ENCODE measurements at regions not wholly inside any gene's neighbourhood (a gene's known extent, or its start where the extent isn't known, plus 50 kb on each side); places are given as distances from the start of the nearest gene placed in this dataset.

- no peak for DNase-seq
These were observed 322.3 kb downstream of the GBE1 start for GRCh38 chr3:81439108-81439507.

GRCh38 chr3:81437683-81438082 lies 323.8 kb downstream of the GBE1 start:
- DNase-seq, result no peak

- DNase-seq, result no peak
These were observed 325.3 kb downstream of the GBE1 start for GRCh38 chr3:81436182-81436581.

- no peak for DNase-seq
These were observed 326.4 kb downstream of the GBE1 start for GRCh38 chr3:81435050-81435449.

- DNase-seq, result no peak
These were observed 327.3 kb downstream of the GBE1 start for GRCh38 chr3:81434161-81434560.

- no peak for DNase-seq
These were observed 327.8 kb downstream of the GBE1 start for GRCh38 chr3:81433675-81434074.

GRCh38 chr3:81432456-81432855 lies 329.0 kb downstream of the GBE1 start:
- no peak for DNase-seq

GRCh38 chr3:81426826-81427577 lies 334.4 kb downstream of the GBE1 start:
- DNase-seq, result no peak

GRCh38 chr3:81425198-81425868 lies 336.1 kb downstream of the GBE1 start:
- DNase-seq, result no peak

- no peak for DNase-seq
These were observed 342.2 kb downstream of the GBE1 start for GRCh38 chr3:81419228-81419627.

GRCh38 chr3:81416812-81417211 lies 344.6 kb downstream of the GBE1 start:
- DNase-seq, result no peak

GRCh38 chr3:81406318-81406717 lies 355.1 kb downstream of the GBE1 start:
- DNase-seq, result no peak

GRCh38 chr3:81395739-81396513 lies 365.5 kb downstream of the GBE1 start:
- DNase-seq, result no peak

GRCh38 chr3:81394651-81395524 lies 366.6 kb downstream of the GBE1 start:
- no peak for DNase-seq

- no peak for DNase-seq
These were observed 368.2 kb downstream of the GBE1 start for GRCh38 chr3:81393251-81393650.

GRCh38 chr3:81390796-81391195 lies 370.6 kb downstream of the GBE1 start:
- no peak for DNase-seq

- no peak for DNase-seq
These were observed 373.3 kb downstream of the GBE1 start for GRCh38 chr3:81388191-81388590.

- no peak for DNase-seq
These were observed 379.0 kb downstream of the GBE1 start for GRCh38 chr3:81382470-81382869.

GRCh38 chr3:81380234-81380633 lies 381.2 kb downstream of the GBE1 start:
- no peak for DNase-seq

GRCh38 chr3:81378552-81379293 lies 382.7 kb downstream of the GBE1 start:
- DNase-seq, result no peak

GRCh38 chr3:81375921-81376320 lies 385.5 kb downstream of the GBE1 start:
- no peak for DNase-seq

GRCh38 chr3:81364411-81364810 lies 397.0 kb downstream of the GBE1 start:
- no peak for DNase-seq

Measured in CD4-positive, alpha-beta T cell treated with Interleukin-6 for 4 hours (primary cell).